Neuronal stem cell (in vitro differentiated cells): ENCODE measurements at regions not wholly inside any gene's neighbourhood (a gene's known extent, or its start where the extent isn't known, plus 50 kb on each side); places are given as distances from the start of the nearest gene placed in this dataset.
A peak's percentile ranks its signal among the peaks of the same experiment; 100 is the strongest.
"Not testable (repeated sequence)": the region's sequence is repeated elsewhere in the genome, so short reads cannot be mapped to it uniquely, and the experiment has no call there.

Source experiments
- DNase-seq: peaks from one replicate; pipeline ENCODE4 v3.0.0-alpha.2; 2013; ENCODE audit warnings: low spot score
- H2AFZ ChIP-seq: one replicate; pipeline ENCODE4 v1.6.1; 2013; ENCODE audit warnings: mild to moderate bottlenecking, low read length, inconsistent platforms
- H2AK5ac ChIP-seq: 2 replicates; pipeline ENCODE4 v1.6.1; 2013; ENCODE audit warnings: low read depth, mild to moderate bottlenecking, inconsistent platforms, low read length, moderate library complexity, mixed read lengths
- H2BK120ac ChIP-seq: 2 replicates; pipeline ENCODE4 v1.6.1; 2013; ENCODE audit warnings: low read depth, mild to moderate bottlenecking, inconsistent platforms, low read length, moderate library complexity, mixed read lengths
- H2BK12ac ChIP-seq: one replicate; pipeline ENCODE4 v1.6.1; 2013; ENCODE audit warnings: low read length, inconsistent platforms
- H2BK15ac ChIP-seq: 2 replicates; pipeline ENCODE4 v1.6.1; 2013; ENCODE audit warnings: mild to moderate bottlenecking, low read length, inconsistent platforms, mixed read lengths
- H2BK5ac ChIP-seq: one replicate; pipeline ENCODE4 v1.6.1; 2013; ENCODE audit warnings: inconsistent platforms, mild to moderate bottlenecking, low read length, moderate library complexity
- H3K14ac ChIP-seq: one replicate; pipeline ENCODE4 v1.6.1; 2013; ENCODE audit warnings: low read length, inconsistent platforms
- H3K18ac ChIP-seq: 2 replicates; pipeline ENCODE4 v1.6.1; 2013; ENCODE audit warnings: low read length, inconsistent platforms
- H3K23ac ChIP-seq: 2 replicates; pipeline ENCODE4 v1.6.1; 2013; ENCODE audit warnings: low read depth, mild to moderate bottlenecking, mixed read lengths, low read length, inconsistent platforms; ENCODE audit not compliant: poor library complexity
- H3K27ac ChIP-seq: replicated peaks from 3 replicates; pipeline ENCODE4 v1.5.1; 2013; ENCODE audit warnings: low read length, inconsistent platforms
- H3K27me3 ChIP-seq, 3 experiments: 2 replicates each; pipeline ENCODE4 v1.6.1; 2013; ENCODE audit warnings: low read length in 3 of 3, mild to moderate bottlenecking in 2 of 3, inconsistent platforms in 1 of 3, low read depth in 1 of 3, mixed read lengths in 1 of 3, moderate library complexity in 1 of 3; ENCODE audit not compliant: control insufficient read depth in 3 of 3, insufficient read depth in 3 of 3
- H3K36me3 ChIP-seq, 2 donors: replicated peaks in 1 of 2; 2 replicates each; pipeline ENCODE4 v1.6.1; 2013; ENCODE audit warnings: low read length in 2 of 2; ENCODE audit not compliant: control insufficient read depth in 2 of 2, insufficient read depth in 2 of 2
- H3K4ac ChIP-seq: 2 replicates; pipeline ENCODE4 v1.6.1; 2013; ENCODE audit warnings: inconsistent platforms, mild to moderate bottlenecking, low read length, moderate library complexity
- H3K4me1 ChIP-seq, 2 donors: 1 replicate in 1 of 2; 2 replicates in 1 of 2; pipeline ENCODE4 v1.6.1; 2013; ENCODE audit warnings: low read length in 2 of 2, low read depth in 1 of 2; ENCODE audit not compliant: control insufficient read depth in 2 of 2, insufficient read depth in 1 of 2
- H3K4me2 ChIP-seq: one replicate; pipeline ENCODE4 v1.6.1; 2013; ENCODE audit warnings: mild to moderate bottlenecking, low read length, inconsistent platforms; ENCODE audit not compliant: insufficient read depth, poor library complexity, severe bottlenecking
- H3K4me3 ChIP-seq, 2 donors: 2 replicates each; pipeline ENCODE4 v1.5.1; 2013; ENCODE audit warnings: low read length in 2 of 2, mild to moderate bottlenecking in 2 of 2, inconsistent platforms in 1 of 2, moderate library complexity in 1 of 2
- H3K79me1 ChIP-seq: one replicate; pipeline ENCODE4 v1.6.1; 2013; ENCODE audit warnings: low read depth, mild to moderate bottlenecking, inconsistent platforms, low read length, moderate library complexity
- H3K9ac ChIP-seq: one replicate; pipeline ENCODE4 v1.6.1; 2013; ENCODE audit warnings: mild to moderate bottlenecking, low read depth, low read length, inconsistent platforms; ENCODE audit not compliant: poor library complexity
- H3K9me3 ChIP-seq, 2 donors: replicated peaks in 1 of 2; 2 replicates each; pipeline versions ENCODE3 to v1.6.1; 2013; ENCODE audit warnings: low read length in 2 of 2, mild to moderate bottlenecking in 2 of 2, inconsistent platforms in 1 of 2, low read depth in 1 of 2, mixed read lengths in 1 of 2, moderate library complexity in 1 of 2; ENCODE audit not compliant: control insufficient read depth in 2 of 2, insufficient read depth in 1 of 2
- H4K8ac ChIP-seq: one replicate; pipeline ENCODE4 v1.6.1; 2013; ENCODE audit warnings: low read depth, mild to moderate bottlenecking, inconsistent platforms, low read length, moderate library complexity
- H4K91ac ChIP-seq: one replicate; pipeline ENCODE4 v1.6.1; 2013; ENCODE audit warnings: low read length, low read depth, mild to moderate bottlenecking, inconsistent platforms; ENCODE audit not compliant: poor library complexity
- WGBS, 2 donors: extraction: QIAGEN DNeasy Blood & Tissue Kit; methylation state at CpG; one replicate each; pipeline ENCODE4 v1.1.7; 2013; ENCODE audit warnings: missing lambda C conversion rate in 2 of 2, mixed read lengths in 1 of 2; ENCODE audit not compliant: insufficient read length in 2 of 2, insufficient replicate concordance in 1 of 2; ENCODE audit errors: extremely low coverage in 2 of 2; 5-methylcytosine and 5-hydroxymethylcytosine counted together

- Histone ChIP-seq H3K4me3 (no peak overlapping the region), H3K23ac (no peak overlapping the region), H3K4me1 (peaks cover 0 to 4% of the 10 kb centered on the region in 2 donors), H3K27ac (no peak overlapping the region), H3K14ac (no peak overlapping the region), H2AK5ac (no peak overlapping the region), H4K91ac (no peak overlapping the region), H2BK15ac (no peak overlapping the region), H3K36me3 (no peaks in the 10 kb centered on the region), H3K27me3 (no peaks in the 10 kb centered on the region), H4K8ac (no peak overlapping the region), H3K4me2 (no peak overlapping the region), H3K9me3 (no peaks in the 10 kb centered on the region), H3K9ac (no peak overlapping the region), H2AFZ (no peak overlapping the region), H3K79me1 (no peaks in the 10 kb centered on the region), H2BK12ac (no peak overlapping the region), H2BK5ac (no peak overlapping the region), H3K4ac (no peak overlapping the region), H3K18ac (no peak overlapping the region), H2BK120ac (no peak overlapping the region)
- no peak for DNase-seq
Observed at GRCh38 chr12:62069976-62070375, 190.2 kb upstream of the USP15 start.

- H3K14ac ChIP-seq, H3K79me1 ChIP-seq, H4K8ac ChIP-seq, H2BK15ac ChIP-seq, H2BK120ac ChIP-seq, H2AK5ac ChIP-seq, H2AFZ ChIP-seq, H3K27me3 ChIP-seq, H4K91ac ChIP-seq, H3K4ac ChIP-seq, DNase-seq, H3K23ac ChIP-seq, H3K9me3 ChIP-seq, H3K27ac ChIP-seq, H3K9ac ChIP-seq, H3K4me1 ChIP-seq, H2BK5ac ChIP-seq, H3K18ac ChIP-seq, H2BK12ac ChIP-seq, H3K36me3 ChIP-seq, H3K4me3 ChIP-seq, H3K4me2 ChIP-seq: not testable (repeated sequence)
Observed at GRCh38 chr12:62073236-62073635, 187.0 kb upstream of the USP15 start.

GRCh38 chr12:62075870-62076269, 184.3 kb upstream of the USP15 start:
- H2BK120ac ChIP-seq: no peak overlapping the region
- no peak overlapping the region for H2BK15ac ChIP-seq
- no peak overlapping the region for H4K91ac ChIP-seq
- H2BK5ac ChIP-seq: no peak overlapping the region
- no peaks in the 10 kb centered on the region for H3K79me1 ChIP-seq
- H2BK12ac ChIP-seq: no peak overlapping the region
- H3K36me3 ChIP-seq: no peaks in the 10 kb centered on the region
- no peak overlapping the region for H3K4me2 ChIP-seq
- H3K4me1 ChIP-seq: peaks cover 0 to 3% of the 10 kb centered on the region in 2 donors
- WGBS, 2 donors: no CpG with 5 or more reads among the region's 1 CpG
- H4K8ac ChIP-seq: no peak overlapping the region
- DNase-seq: no peak
- H3K27ac ChIP-seq: no peak overlapping the region
- no peak overlapping the region for H3K9ac ChIP-seq
- no peak overlapping the region for H3K14ac ChIP-seq
- H2AFZ ChIP-seq: no peak overlapping the region
- H3K9me3 ChIP-seq: no peaks in the 10 kb centered on the region
- no peak overlapping the region for H3K23ac ChIP-seq
- no peaks in the 10 kb centered on the region for H3K27me3 ChIP-seq
- no peak overlapping the region for H3K18ac ChIP-seq
- no peak overlapping the region for H3K4ac ChIP-seq
- H2AK5ac ChIP-seq: no peak overlapping the region
- no peak overlapping the region for H3K4me3 ChIP-seq

- Histone ChIP-seq H3K4me3 (no peak overlapping the region), H2BK5ac (no peak overlapping the region), H3K27ac (no peak overlapping the region), H3K4ac (no peak overlapping the region), H2BK12ac (no peak overlapping the region), H3K36me3 (no peaks in the 10 kb centered on the region), H3K4me2 (no peak overlapping the region), H2BK15ac (no peak overlapping the region), H3K27me3 (no peaks in the 10 kb centered on the region), H3K23ac (no peak overlapping the region), H3K9ac (no peak overlapping the region), H3K18ac (peak overlapping the region; percentile 64), H3K14ac (no peak overlapping the region), H2AK5ac (no peak overlapping the region), H3K9me3 (no peaks in the 10 kb centered on the region), H4K8ac (no peak overlapping the region), H4K91ac (no peak overlapping the region), H3K4me1 (peaks cover 0 to 3% of the 10 kb centered on the region in 2 donors), H2AFZ (peak overlapping the region; percentile 10), H3K79me1 (peaks cover 2% of the 10 kb centered on the region), H2BK120ac (no peak overlapping the region)
- no peak for DNase-seq
- no CpG with 5 or more reads among the region's 6 CpGs for WGBS, 2 donors
Observed at GRCh38 chr12:62078020-62078419, 182.2 kb upstream of the USP15 start.
